ENCODE measurements at regions not wholly inside any gene's neighbourhood (a gene's known extent, or its start where the extent isn't known, plus 50 kb on each side); places are given as distances from the start of the nearest gene placed in this dataset.

- no peak for DNase-seq
- H3F3A ChIP-seq (ENCODE audit: insufficient read depth, low read depth), result no peaks in the 10 kb centered on the region
- no peaks in the 10 kb centered on the region for H3K4me1 ChIP-seq (replicated peaks; ENCODE audit: insufficient read depth)
- H3K27ac ChIP-seq, result no peak overlapping the region
- no peaks in the 10 kb centered on the region for H3K27me3 ChIP-seq (ENCODE audit: insufficient read depth, low read depth)
- no peaks in the 10 kb centered on the region for H3K79me2 ChIP-seq (ENCODE audit: low read depth)
- no peaks in the 10 kb centered on the region for H4K20me1 ChIP-seq (ENCODE audit: insufficient read depth)
- no peak overlapping the region for H3K4me2 ChIP-seq
- H2AFZ ChIP-seq, result no peak overlapping the region
- no peaks in the 10 kb centered on the region for H3K9me3 ChIP-seq (ENCODE audit: insufficient read depth, low read depth)
- no TSS peak for BruUV-seq (replicated peaks)
- H3K9me2 ChIP-seq (ENCODE audit: insufficient read depth), result peaks cover 4% of the 10 kb centered on the region; the same call in 1 of the 2 replicates
- H3K36me3 ChIP-seq (ENCODE audit: low read depth), result no peaks in the 10 kb centered on the region
- intact Hi-C loops (cut with micrococcal nuclease; ENCODE audit: unreplicated experiment), result no loop called here
- TF ChIP-seq CTCF (conservative IDR thresholded peaks at IDR 0.05) (no peak), EZH2 (IDR thresholded peaks at IDR 0.05; ENCODE audit: low read depth) (no peak)
- POLR2A ChIA-PET (ENCODE audit: unreplicated experiment), result no interaction called here
- CTCF ChIA-PET, result no interaction called here
- H3K4me3 ChIP-seq, result no peak overlapping the region
Observed at GRCh38 chr10:83654689-83655088, 484.6 kb upstream of the GHITM start.

GRCh38 chr10:83656924-83657323 is 482.4 kb upstream of the GHITM start:
- POLR2A ChIA-PET (ENCODE audit: unreplicated experiment), result no interaction called here
- Histone ChIP-seq H3K27me3 (ENCODE audit: insufficient read depth, low read depth) (no peaks in the 10 kb centered on the region), H2AFZ (no peak overlapping the region), H3K4me1 (replicated peaks; ENCODE audit: insufficient read depth) (no peaks in the 10 kb centered on the region), H3K4me2 (no peak overlapping the region), H3K36me3 (ENCODE audit: low read depth) (no peaks in the 10 kb centered on the region), H3K9me3 (ENCODE audit: insufficient read depth, low read depth) (no peaks in the 10 kb centered on the region), H3K4me3 (no peak overlapping the region), H3K27ac (no peak overlapping the region), H3K79me2 (ENCODE audit: low read depth) (no peaks in the 10 kb centered on the region), H3F3A (ENCODE audit: insufficient read depth, low read depth) (no peaks in the 10 kb centered on the region), H4K20me1 (ENCODE audit: insufficient read depth) (no peaks in the 10 kb centered on the region), H3K9me2 (ENCODE audit: insufficient read depth) (peaks cover 4% of the 10 kb centered on the region; the same call in 1 of the 2 replicates)
- intact Hi-C loops (cut with micrococcal nuclease; ENCODE audit: unreplicated experiment), result no loop called here
- no TSS peak for BruUV-seq (replicated peaks)
- TF ChIP-seq CTCF (conservative IDR thresholded peaks at IDR 0.05) (no peak), EZH2 (IDR thresholded peaks at IDR 0.05; ENCODE audit: low read depth) (no peak)
- no peak for DNase-seq
- CTCF ChIA-PET, result no interaction called here

- H2AFZ ChIP-seq, result no peak overlapping the region
- no peak overlapping the region for H3K4me3 ChIP-seq
- DNase-seq, result no peak
- H3K9me3 ChIP-seq (ENCODE audit: insufficient read depth, low read depth), result no peaks in the 10 kb centered on the region
- no peaks in the 10 kb centered on the region for H3K27me3 ChIP-seq (ENCODE audit: insufficient read depth, low read depth)
- no peaks in the 10 kb centered on the region for H3K79me2 ChIP-seq (ENCODE audit: low read depth)
- TF ChIP-seq EZH2 (IDR thresholded peaks at IDR 0.05; ENCODE audit: low read depth) (no peak), CTCF (conservative IDR thresholded peaks at IDR 0.05) (no peak)
- H3K27ac ChIP-seq, result no peak overlapping the region
- BruUV-seq (replicated peaks), result no TSS peak
- no peaks in the 10 kb centered on the region for H3F3A ChIP-seq (ENCODE audit: insufficient read depth, low read depth)
- ChIA-PET POLR2A (ENCODE audit: unreplicated experiment) (no interaction called here), CTCF (no interaction called here)
- H3K36me3 ChIP-seq (ENCODE audit: low read depth), result no peaks in the 10 kb centered on the region
- no peaks in the 10 kb centered on the region for H4K20me1 ChIP-seq (ENCODE audit: insufficient read depth)
- no peaks in the 10 kb centered on the region for H3K4me1 ChIP-seq (replicated peaks; ENCODE audit: insufficient read depth)
- intact Hi-C loops (cut with micrococcal nuclease; ENCODE audit: unreplicated experiment), result no loop called here
- no peak overlapping the region for H3K4me2 ChIP-seq
- peaks cover 4% of the 10 kb centered on the region; the same call in 1 of the 2 replicates for H3K9me2 ChIP-seq (ENCODE audit: insufficient read depth)
Observed at GRCh38 chr10:83657487-83657886, 481.8 kb upstream of the GHITM start.
